Stimulated activated CD8-positive, alpha-beta memory T cell treated with anti-CD3 and anti-CD28 coated beads, Interleukin-15, amount 100 ng/mL, for 4 hours (primary cell): ENCODE measurements at regions not wholly inside any gene's neighbourhood (a gene's known extent, or its start where the extent isn't known, plus 50 kb on each side); places are given as distances from the start of the nearest gene placed in this dataset.

Experiments
- DNase-seq, 2 donors: peaks; one replicate each; pipeline ENCODE4 v3.0.0-alpha.2; 2020; ENCODE audit warnings: low read depth in 2 of 2

- DNase-seq: no peak
Observed at GRCh38 chr1:234701737-234702341, 91.9 kb upstream of the IRF2BP2 start.

DNA sequence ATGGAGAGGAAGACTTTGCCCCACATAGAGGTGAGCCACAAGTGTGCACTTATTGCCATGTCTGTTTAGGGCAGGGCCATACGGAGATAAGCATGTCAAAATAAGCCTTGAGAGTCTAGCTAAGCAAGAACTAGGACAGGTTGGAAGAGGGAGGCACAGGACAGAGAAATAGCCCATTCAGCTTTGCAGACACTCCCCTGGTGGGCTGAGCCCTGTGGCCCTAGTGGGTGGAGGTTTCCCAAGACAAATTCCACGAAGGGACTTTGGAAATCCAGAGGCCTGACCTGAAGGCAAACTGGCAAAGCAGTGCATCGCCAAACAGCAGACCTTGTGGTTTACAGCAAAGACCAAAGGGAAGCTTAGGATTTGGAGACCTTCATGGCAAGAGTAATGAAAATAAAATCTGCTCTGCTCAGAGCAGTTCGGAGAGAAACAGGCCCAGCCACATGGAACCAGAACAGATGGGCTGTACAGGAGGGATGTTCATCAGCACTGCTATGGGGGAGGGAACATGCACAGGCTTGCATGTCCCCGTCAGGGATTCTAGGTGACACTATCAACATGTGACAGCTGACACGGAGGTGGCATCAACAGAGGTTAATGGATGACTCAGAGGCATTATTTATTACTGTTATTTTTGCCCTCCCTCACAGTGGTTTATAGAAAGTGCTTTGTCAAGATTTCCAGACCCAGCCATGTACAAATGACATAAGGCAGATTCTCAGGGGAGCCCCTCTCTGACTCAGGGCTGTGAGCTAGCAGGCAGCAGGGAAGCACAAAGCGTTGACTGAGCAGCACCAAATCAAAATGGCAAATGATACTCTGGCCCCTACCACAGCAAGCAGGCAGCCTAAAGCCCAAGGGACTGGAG, 90.1 kb upstream of the IRF2BP2 start:
- DNase-seq: peak in 1 of 2 donors; percentile 10

DNA sequence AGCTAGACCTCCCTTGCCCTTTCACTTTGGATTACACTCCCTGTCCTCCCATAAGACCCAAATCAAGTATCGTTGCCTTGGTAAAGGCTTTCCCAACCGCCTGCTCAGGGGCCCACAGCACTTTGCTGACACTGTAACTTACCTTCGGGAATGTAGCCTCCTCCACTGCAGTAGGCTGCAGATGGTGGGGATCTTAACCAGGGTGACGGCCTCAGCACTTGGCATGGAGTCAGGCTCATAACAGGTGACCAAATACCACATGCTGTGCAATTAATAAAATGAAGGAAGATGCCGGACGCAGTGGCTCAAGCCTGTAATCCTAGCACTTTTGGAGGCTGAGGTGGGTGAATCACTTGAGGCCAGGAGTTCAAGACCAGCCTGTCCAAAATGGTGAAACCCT, 88.7 kb upstream of the IRF2BP2 start:
- no peak for DNase-seq

DNA sequence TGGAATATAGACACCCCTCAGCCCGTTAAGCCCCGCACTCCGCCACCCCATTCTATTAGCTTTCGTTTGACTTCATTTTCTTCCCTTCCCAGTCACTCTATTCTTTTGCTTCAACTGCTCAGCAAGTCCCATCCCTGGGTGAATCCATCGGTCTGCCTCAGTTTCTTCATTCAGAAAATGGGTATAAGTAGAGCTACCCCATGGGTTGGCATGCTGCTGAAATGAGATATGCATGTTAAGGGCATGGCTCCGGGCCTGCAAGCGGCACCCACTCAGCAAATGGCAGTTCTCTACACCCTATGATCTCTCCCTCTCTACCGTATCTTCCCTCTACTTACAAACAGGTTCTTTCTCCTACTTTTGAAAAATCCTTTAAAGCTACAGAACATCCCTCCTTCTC, 87.8 kb upstream of the IRF2BP2 start:
- DNase-seq: no peak

GRCh38 chr1:234697015-234697414, 87.0 kb upstream of the IRF2BP2 start:
- no peak for DNase-seq

DNA sequence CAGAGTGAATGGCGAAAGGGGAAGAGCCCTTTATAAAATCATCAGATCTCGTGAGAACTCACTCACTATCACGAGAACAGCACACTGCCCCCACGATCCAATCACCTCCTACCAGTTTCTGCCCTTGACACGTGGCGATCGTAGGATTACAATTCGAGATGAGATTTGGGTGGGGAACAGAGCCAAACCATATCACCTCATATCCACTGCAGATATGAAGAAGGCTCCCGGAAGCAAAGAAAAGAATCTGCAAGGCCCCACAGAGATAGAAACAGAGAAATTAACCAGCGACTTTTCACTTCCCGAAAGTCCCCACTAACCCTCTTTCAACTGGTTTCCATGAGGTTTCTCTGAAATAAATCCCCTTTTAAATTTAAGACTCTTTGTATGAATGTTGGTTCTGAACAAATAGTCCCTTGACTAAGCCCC, 86.2 kb upstream of the IRF2BP2 start:
- no peak for DNase-seq

GRCh38 chr1:234694661-234695060, 84.7 kb upstream of the IRF2BP2 start:
- DNase-seq: no peak

GRCh38 chr1:234692966-234693580, 83.1 kb upstream of the IRF2BP2 start:
- no peak for DNase-seq

DNA sequence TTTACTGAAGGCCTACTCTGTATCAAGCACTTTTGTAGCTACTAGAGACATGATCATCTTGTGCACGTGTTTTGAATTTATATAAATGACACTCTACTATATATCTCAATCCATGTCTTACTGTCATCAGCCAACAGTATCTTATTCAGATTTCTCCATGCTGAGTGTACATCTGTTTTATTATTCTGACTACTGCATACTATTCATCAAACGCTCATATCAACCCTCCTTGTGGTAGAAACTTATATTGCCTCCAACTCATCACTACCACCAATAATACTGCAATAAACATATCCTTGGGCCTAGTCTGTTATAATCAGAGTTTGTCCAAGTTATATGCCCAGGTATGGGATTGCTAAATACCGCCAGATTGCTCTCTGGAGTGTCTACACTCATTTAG, 81.6 kb upstream of the IRF2BP2 start:
- no peak for DNase-seq

DNA sequence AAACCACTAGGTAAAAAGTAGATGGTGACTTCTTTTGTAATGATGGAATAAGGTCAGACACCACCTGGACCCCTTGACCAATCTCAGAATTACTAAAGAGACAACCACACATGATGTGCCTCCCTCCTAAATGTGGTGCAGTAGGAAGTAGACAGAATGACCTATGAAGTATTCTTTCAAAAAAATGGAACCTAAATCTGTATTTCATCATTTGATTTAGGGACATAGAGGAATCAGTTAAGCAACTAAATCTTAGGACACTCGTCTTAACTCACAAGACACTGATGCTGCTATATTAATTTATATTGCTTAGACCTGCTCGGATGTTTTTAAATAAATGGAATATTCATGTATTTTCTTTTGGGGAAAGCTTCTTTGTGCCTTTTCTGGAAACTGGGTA, 80.9 kb upstream of the IRF2BP2 start:
- DNase-seq: no peak

DNA sequence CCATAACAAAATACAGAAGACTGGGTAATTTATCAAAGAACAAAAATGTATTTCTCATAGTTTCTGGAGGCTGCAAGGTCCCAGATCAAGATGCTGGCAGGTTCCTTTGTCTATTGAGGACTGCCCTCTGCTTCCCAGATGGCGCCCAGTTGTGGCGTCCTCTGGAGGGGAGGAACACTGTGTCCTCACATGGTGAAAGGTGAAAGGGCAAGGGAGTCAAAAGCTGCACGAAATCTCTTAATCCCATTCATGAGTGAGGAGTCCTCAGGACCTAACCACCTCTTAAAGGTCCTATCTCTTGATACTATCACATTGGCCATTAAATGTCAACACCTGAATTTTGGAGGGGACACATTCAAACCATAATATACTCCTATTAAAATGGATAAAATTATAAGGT, 79.3 kb upstream of the IRF2BP2 start:
- DNase-seq: no peak

DNA sequence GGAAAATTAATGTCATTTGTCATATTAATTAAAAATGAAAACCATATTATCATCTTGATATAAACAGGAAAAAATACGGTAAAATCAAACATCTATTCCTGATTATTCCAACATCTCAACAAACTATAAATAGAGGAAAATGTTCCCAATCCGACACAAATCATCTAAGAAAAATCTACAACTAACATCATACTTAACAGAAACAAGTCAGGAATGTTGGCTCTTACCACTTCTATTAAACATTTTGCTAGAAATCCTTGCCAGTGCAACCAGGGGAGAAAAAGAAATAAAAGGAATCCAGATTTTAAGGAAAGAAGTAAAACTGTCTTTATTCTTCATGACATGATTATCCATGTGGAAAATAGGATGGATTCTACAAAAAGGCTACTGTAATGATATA, 77.0 kb upstream of the IRF2BP2 start:
- DNase-seq: no peak

DNA sequence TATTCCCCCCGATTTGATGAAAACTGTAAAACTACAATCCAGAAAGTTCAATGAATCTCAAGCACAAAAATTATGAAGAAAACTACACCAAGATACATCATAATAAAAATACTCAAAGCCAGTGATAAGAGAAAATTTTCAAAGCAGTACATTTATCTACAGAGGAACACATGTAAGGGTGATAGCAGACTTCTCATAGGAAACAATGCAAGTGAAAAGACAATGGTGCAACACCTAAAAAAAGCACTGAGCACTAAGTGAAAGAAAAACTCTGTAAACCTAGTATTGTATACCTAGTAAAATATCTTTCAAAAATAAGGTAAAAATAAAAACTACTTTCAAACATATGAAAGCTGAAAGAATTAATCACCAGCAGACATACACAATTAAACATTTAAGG, 76.1 kb upstream of the IRF2BP2 start:
- no peak for DNase-seq

DNA sequence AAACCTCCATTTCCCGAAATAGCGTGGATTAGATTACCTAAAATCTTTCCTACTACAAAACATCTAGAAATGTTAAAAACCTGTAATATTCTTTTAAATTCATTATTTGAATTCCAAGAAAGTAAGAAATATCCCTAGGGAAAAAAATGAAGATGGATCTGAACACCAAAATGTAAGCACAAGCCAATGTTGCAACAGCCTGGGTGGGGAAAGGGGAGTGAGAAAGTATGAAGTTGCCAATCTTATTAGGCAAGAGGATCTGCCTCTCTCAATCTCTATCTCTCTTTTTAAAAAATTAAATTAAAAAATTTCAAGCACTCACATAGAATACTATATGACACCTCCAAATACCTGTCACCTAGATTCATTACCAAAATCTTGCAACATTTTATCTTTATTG, 74.9 kb upstream of the IRF2BP2 start:
- no peak for DNase-seq

DNA sequence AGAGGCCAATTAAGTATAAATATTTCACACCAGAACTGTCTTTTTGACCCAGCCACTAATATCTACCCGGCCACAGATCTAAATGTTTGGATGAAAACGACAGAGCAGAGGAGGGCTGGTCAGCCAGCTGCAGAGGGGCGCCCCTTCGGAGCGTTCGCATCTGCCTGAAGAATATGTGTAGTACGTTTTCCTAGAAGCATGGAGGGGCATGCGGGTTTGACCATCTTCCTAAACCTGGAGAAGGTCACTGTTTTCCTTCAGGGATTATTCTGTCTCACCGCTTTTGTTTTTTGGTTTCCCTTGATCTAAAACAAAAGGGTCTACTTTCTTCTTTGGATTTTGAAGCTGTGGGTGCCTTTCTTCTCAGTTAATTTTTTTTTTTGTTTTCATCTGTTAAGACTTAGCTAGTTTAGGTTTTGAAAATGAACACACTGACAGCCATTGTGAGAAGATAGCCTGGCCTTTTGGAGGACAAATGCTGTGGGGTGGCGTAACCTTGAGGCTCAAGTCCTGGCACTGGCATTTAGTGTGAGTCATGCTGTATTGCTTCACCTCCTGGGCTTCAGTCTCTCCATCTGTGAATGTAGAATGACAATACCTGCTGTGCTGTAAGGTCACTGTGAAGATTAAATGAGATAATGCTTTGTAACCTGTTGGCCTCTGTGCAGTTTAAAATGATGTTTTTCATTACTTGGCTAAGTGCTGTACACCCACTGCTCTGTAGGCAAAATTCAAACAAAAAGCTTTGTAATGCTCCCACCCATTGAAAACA, 74.1 kb upstream of the IRF2BP2 start:
- no peak for DNase-seq

- DNase-seq: no peak
Observed at GRCh38 chr1:234683127-234683860, 73.3 kb upstream of the IRF2BP2 start.

- DNase-seq: no peak
Observed at GRCh38 chr1:234681990-234682389, 72.0 kb upstream of the IRF2BP2 start.

DNA sequence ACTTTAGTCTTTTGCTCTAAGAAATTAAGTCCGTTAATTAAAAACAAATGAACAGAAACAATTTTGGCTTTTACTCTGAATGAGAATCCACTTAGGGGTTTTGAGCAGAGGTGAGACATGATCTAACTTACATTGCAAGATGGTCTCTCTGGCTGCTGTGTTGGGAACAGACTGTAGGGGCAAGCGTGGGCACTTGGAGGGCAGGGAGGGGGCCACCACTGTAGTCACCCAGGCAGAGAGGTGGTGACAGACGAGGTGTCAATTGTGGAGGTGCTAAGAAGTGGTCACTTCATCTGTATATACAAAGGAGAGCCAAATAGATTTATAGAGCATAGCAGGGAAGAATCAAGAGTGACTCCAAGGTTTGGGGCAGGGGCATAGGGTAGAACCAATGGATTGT, 71.1 kb upstream of the IRF2BP2 start:
- DNase-seq: no peak

DNA sequence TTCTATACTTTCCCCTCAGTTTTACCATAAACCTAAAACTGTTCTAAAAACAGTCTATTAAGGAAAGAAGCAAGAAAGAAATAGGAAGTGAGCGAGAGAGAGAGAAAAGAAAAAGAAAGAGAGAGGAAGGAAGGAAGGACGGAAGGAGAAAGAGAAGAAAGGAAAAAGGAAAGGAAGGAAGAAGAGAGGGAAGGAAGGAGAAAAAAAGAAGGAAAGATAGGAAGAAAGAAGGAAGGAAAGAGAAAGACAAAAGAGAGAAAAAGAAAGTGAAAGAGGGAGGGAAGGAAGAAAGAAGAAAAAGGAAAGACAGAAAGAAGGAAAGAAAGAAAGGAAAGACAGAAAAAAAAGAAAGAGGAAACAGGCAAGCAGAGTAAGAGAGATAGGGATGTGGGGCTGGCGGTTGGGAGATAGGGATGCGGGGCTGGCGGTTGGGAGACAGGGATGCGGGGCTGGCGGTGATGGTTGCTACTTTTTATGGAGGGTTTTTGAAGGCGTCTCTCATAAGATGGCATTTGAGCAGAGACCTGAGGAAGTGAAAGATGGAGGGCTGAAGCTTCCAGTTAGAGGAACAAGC, 70.4 kb upstream of the IRF2BP2 start:
- no peak for DNase-seq

DNA sequence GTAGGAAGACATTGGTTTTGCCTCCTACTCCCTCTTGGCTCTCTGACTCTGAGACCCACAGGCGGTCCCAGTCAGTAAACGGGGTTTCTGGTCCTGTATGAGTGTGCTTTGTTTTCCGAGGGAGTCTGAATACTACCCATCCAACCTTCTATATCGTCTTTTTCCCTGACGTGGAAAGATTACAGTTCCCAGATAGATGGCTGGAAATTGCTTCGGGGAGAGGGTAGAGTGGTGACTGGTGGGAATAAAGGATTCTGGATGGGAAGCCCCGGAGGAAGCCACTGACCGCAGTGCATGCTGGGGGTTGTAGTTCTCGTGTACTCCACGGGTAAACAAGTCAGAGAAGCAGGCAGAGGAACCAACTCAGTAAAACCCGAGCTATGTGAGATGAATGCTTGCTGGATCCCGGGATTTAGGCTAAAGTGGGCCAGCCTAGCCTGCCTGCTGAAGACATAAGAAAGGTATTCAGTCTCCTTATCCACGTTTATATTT, 66.2 kb upstream of the IRF2BP2 start:
- peak; percentile 17 to 25 for DNase-seq

- no peak for DNase-seq
Observed at GRCh38 chr1:234675572-234675971, 65.6 kb upstream of the IRF2BP2 start.
